RCC 7860 (cell line): ENCODE measurements at regions not wholly inside any gene's neighbourhood (a gene's known extent, or its start where the extent isn't known, plus 50 kb on each side); places are given as distances from the start of the nearest gene placed in this dataset.

Source experiments
- DNase-seq: peaks from one replicate; pipeline ENCODE4 v3.0.0-alpha.2; 2015; ENCODE audit warnings: low spot score
- FAIRE-seq: peaks from 2 replicates; lab custom pipeline; 2012; peaks lifted over from hg19 to GRCh38; lab: Jason Lieb, UNC

- DNase-seq (no peak), FAIRE-seq (no peak)
Observed at GRCh38 chr19:16022251-16022650, 54.0 kb upstream of the TPM4 start.

GRCh38 chr19:16022681-16023080 is 53.6 kb upstream of the TPM4 start:
- FAIRE-seq (no peak), DNase-seq (no peak)

- no peak for DNase-seq
- FAIRE-seq = no peak
Observed at GRCh38 chr19:16023146-16023915, 53.0 kb upstream of the TPM4 start.

- DNase-seq (no peak), FAIRE-seq (no peak)
Observed at GRCh38 chr19:16024266-16025107, 51.8 kb upstream of the TPM4 start.

- DNase-seq (peak; percentile 69), FAIRE-seq (peak; percentile 65)
Observed at GRCh38 chr19:16025108-16026101, 50.9 kb upstream of the TPM4 start.

GRCh38 chr19:16026131-16026530 is 50.2 kb upstream of the TPM4 start:
- no peak for FAIRE-seq
- DNase-seq = no peak
